ENCODE measurements at regions not wholly inside any gene's neighbourhood (a gene's known extent, or its start where the extent isn't known, plus 50 kb on each side); places are given as distances from the start of the nearest gene placed in this dataset.

DNA sequence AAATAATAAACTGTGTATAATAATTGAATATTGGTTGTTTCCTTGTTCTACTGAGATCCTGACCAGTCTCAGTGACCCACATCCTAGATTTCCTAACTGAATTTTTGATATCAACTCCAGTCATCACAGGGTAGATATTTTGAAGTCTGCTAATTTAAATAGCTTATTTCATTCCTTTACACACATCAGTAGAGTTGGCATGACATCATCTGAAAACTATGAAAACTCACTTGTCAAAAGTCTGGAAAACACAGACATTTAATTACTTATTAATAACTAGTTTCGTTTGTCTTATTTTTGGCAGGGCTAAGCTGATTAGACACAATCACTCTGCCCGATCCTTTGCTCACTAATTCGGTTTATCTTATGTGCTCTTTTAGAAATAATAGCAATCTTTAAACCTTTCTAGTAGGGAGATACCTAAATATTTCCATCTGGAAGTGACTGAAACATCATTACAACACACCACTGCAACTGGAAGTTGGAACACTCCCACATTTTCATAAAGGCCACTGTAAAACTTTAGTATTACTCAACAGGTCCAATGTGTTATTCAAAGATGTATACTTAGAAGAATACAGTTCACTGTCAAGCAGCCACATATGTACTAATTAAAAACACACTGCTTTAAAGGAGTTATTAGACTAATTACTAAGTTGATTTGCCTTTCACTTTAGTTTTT is 198.4 kb upstream of the ZNF717 start:
- FAIRE-seq (no peak), DNase-seq (ENCODE audit: low read depth, low spot score) (no peak), ATAC-seq (no peak)
- no TSS peak for BruUV-seq (replicated peaks)
- Histone ChIP-seq H3K4me3 (no peak overlapping the region), H3K4me1 (ENCODE audit: control insufficient read depth, insufficient read depth, low read length) (no peaks in the 10 kb centered on the region), H3K36me3 (ENCODE audit: control insufficient read depth in 2 of 2, insufficient read depth in 2 of 2, low read length in 1 of 2) (no peaks in the 10 kb centered on the region), H4K20me1 (ENCODE audit: control insufficient read depth, insufficient read depth) (no peaks in the 10 kb centered on the region), H3K79me2 (ENCODE audit: control insufficient read depth, insufficient read depth, low read length) (no peaks in the 10 kb centered on the region), H2AFZ (ENCODE audit: control insufficient read depth, low read depth, low read length) (no peak overlapping the region), H3K4me2 (ENCODE audit: control insufficient read depth, insufficient read depth) (no peak overlapping the region), H3K9me3 (replicated peaks; ENCODE audit: control insufficient read depth, insufficient read depth, low read length) (no peaks in the 10 kb centered on the region), H3K27ac (ENCODE audit: control insufficient read depth, insufficient read depth) (no peak overlapping the region), H3K9ac (ENCODE audit: control insufficient read depth, insufficient read depth, low read length) (no peak overlapping the region), H3K27me3 (replicated peaks in 1 of 2; ENCODE audit: control insufficient read depth in 2 of 2, insufficient read depth in 2 of 2, low read length in 1 of 2) (no peaks in the 10 kb centered on the region)
- RAD21 ChIA-PET (ENCODE audit: unreplicated experiment), result no interaction called here
- intact Hi-C loops (cut with micrococcal nuclease; ENCODE audit: unreplicated experiment), result no loop called here
- SMC1A ChIA-PET (ENCODE audit: uncharacterized antibody, unreplicated experiment), result interaction anchor here (1.1 kb wide), 1 partner anchor 13 kb away, joined by 3 read pairs; no protein-coding TSS in a partner anchor
- POLR2A ChIA-PET, result no interaction called here
- CTCF ChIA-PET, result no interaction called here
- in situ Hi-C loops (cut with MboI), result no loop called here
- 22% methylated on average over 3 of the region's 3 CpGs for WGBS (ENCODE audit: insufficient coverage, insufficient replicate concordance, low lambda C conversion rate, missing lambda C conversion rate)
- no peak for TF ChIP-seq TCF12 (IDR thresholded peaks at IDR 0.05; ENCODE audit: low read depth, low read length)
- TF ChIP-seq MEF2B (IDR thresholded peaks at IDR 0.05; ENCODE audit: partially characterized antibody, poor library complexity, severe bottlenecking), result no peak
- TF ChIP-seq, protein P1, sequence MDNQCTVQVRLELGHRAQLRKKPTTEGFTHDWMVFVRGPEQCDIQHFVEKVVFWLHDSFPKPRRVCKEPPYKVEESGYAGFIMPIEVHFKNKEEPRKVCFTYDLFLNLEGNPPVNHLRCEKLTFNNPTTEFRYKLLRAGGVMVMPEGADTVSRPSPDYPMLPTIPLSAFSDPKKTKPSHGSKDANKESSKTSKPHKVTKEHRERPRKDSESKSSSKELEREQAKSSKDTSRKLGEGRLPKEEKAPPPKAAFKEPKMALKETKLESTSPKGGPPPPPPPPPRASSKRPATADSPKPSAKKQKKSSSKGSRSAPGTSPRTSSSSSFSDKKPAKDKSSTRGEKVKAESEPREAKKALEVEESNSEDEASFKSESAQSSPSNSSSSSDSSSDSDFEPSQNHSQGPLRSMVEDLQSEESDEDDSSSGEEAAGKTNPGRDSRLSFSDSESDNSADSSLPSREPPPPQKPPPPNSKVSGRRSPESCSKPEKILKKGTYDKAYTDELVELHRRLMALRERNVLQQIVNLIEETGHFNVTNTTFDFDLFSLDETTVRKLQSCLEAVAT (IDR thresholded peaks at IDR 0.05), result no peak
- no peak for TF ChIP-seq ZNF217 (IDR thresholded peaks at IDR 0.05)
- no peak for TF ChIP-seq CREM (IDR thresholded peaks at IDR 0.05; ENCODE audit: low read depth)
- TF ChIP-seq TARDBP (IDR thresholded peaks at IDR 0.05; ENCODE audit: borderline replicate concordance), result no peak
- TF ChIP-seq, protein P2, sequence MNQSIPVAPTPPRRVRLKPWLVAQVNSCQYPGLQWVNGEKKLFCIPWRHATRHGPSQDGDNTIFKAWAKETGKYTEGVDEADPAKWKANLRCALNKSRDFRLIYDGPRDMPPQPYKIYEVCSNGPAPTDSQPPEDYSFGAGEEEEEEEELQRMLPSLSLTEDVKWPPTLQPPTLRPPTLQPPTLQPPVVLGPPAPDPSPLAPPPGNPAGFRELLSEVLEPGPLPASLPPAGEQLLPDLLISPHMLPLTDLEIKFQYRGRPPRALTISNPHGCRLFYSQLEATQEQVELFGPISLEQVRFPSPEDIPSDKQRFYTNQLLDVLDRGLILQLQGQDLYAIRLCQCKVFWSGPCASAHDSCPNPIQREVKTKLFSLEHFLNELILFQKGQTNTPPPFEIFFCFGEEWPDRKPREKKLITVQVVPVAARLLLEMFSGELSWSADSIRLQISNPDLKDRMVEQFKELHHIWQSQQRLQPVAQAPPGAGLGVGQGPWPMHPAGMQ (IDR thresholded peaks at IDR 0.05; ENCODE audit: borderline replicate concordance), result no peak
- TF ChIP-seq, protein P3, sequence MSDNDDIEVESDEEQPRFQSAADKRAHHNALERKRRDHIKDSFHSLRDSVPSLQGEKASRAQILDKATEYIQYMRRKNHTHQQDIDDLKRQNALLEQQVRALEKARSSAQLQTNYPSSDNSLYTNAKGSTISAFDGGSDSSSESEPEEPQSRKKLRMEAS (IDR thresholded peaks at IDR 0.05; ENCODE audit: low read depth, low read length), result no peak
- TF ChIP-seq, protein P4, sequence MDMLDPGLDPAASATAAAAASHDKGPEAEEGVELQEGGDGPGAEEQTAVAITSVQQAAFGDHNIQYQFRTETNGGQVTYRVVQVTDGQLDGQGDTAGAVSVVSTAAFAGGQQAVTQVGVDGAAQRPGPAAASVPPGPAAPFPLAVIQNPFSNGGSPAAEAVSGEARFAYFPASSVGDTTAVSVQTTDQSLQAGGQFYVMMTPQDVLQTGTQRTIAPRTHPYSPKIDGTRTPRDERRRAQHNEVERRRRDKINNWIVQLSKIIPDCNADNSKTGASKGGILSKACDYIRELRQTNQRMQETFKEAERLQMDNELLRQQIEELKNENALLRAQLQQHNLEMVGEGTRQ (IDR thresholded peaks at IDR 0.05; ENCODE audit: borderline replicate concordance, low read depth, low read length), result no peak
- TF ChIP-seq ZZZ3 (IDR thresholded peaks at IDR 0.05; ENCODE audit: control insufficient read depth, insufficient read length, low read depth), result no peak
- TF ChIP-seq BRCA1 (IDR thresholded peaks at IDR 0.05; ENCODE audit: low read depth, low read length), result no peak
- no peak for TF ChIP-seq NR2F1 (conservative IDR thresholded peaks at IDR 0.05)
- no peak for TF ChIP-seq NFXL1 (IDR thresholded peaks at IDR 0.05; ENCODE audit: borderline replicate concordance)
